KMS-11 (cell line): ENCODE measurements at regions not wholly inside any gene's neighbourhood (a gene's known extent, or its start where the extent isn't known, plus 50 kb on each side); places are given as distances from the start of the nearest gene placed in this dataset.

Experiments used
- H2AFZ ChIP-seq: fragments of 200-600 bp; sonication (generic); 2 replicates; pipeline ENCODE4 v1.6.1; 2016; ENCODE audit warnings: antibody characterized with exemption, mixed run types, low read depth
- H3K27ac ChIP-seq: fragments of 200-600 bp; sonication (generic); 2 replicates; pipeline ENCODE4 v1.6.1; 2016; ENCODE audit warnings: mild to moderate bottlenecking, mixed run types
- H3K27me3 ChIP-seq: fragments of 200-600 bp; sonication (generic); 2 replicates; pipeline ENCODE4 v1.6.1; 2017; ENCODE audit warnings: mild to moderate bottlenecking, low read depth, mixed run types, moderate library complexity; ENCODE audit not compliant: insufficient read depth
- H3K36me3 ChIP-seq: fragments of 200-600 bp; sonication (generic); 2 replicates; pipeline ENCODE4 v1.6.1; 2017; ENCODE audit warnings: mild to moderate bottlenecking, mixed run types; ENCODE audit not compliant: insufficient read depth
- H3K4me1 ChIP-seq: fragments of 200-600 bp; sonication (generic); 2 replicates; pipeline ENCODE4 v1.6.1; 2016; ENCODE audit warnings: mild to moderate bottlenecking, low read depth, mixed run types; ENCODE audit not compliant: poor library complexity, severe bottlenecking
- H3K4me2 ChIP-seq: fragments of 200-600 bp; sonication (generic); 2 replicates; pipeline ENCODE4 v1.7.0; 2016; ENCODE audit warnings: mild to moderate bottlenecking, mixed run types
- H3K4me3 ChIP-seq: fragments of 200-600 bp; sonication (generic); IDR thresholded peaks from 2 replicates; pipeline ENCODE4 v1.6.1; 2017; ENCODE audit warnings: low read depth, low read length, mixed read lengths; ENCODE audit not compliant: insufficient read depth
- H3K79me2 ChIP-seq: fragments of 200-600 bp; sonication (generic); 2 replicates; pipeline ENCODE4 v1.6.1; 2016; ENCODE audit warnings: low read depth, mixed run types; ENCODE audit not compliant: insufficient read depth
- H3K9ac ChIP-seq: fragments of 200-600 bp; sonication (generic); 2 replicates; pipeline ENCODE4 v1.6.1; 2016; ENCODE audit warnings: mild to moderate bottlenecking, mixed run types
- H4K20me1 ChIP-seq: fragments of 200-600 bp; sonication (generic); 2 replicates; pipeline ENCODE4 v1.6.1; 2016; ENCODE audit warnings: mild to moderate bottlenecking, mixed run types; ENCODE audit not compliant: insufficient read depth
- CTCF ChIP-seq: fragments of 200-600 bp; sonication (generic); conservative IDR thresholded peaks from 2 replicates; pipeline ENCODE4 v1.6.1; 2017; ENCODE audit warnings: low read depth, mild to moderate bottlenecking, antibody characterized with exemption, low read length, moderate library complexity, mixed read lengths

- no peaks in the 10 kb centered on the region for H3K36me3 ChIP-seq
- no peak overlapping the region for H2AFZ ChIP-seq
- no peak for TF ChIP-seq CTCF
Observed at GRCh38 chr5:164560216-164560615, 1054.8 kb downstream of the MAT2B start.

GRCh38 chr5:164561933-164562872 lies 1056.8 kb downstream of the MAT2B start:
- no peak overlapping the region for H3K4me3 ChIP-seq
- H4K20me1 ChIP-seq = no peaks in the 10 kb centered on the region
- no peak overlapping the region for H3K4me2 ChIP-seq
- H3K27me3 ChIP-seq = no peaks in the 10 kb centered on the region
- no peak for TF ChIP-seq CTCF
- H3K36me3 ChIP-seq = no peaks in the 10 kb centered on the region
- H2AFZ ChIP-seq = no peak overlapping the region
- no peaks in the 10 kb centered on the region for H3K4me1 ChIP-seq
- no peaks in the 10 kb centered on the region for H3K79me2 ChIP-seq
- no peak overlapping the region for H3K9ac ChIP-seq
- H3K27ac ChIP-seq = no peak overlapping the region

More at GRCh38 chr5:164560216-164560615, 1054.8 kb downstream of the MAT2B start:
- Histone ChIP-seq H3K27ac (no peak overlapping the region), H3K9ac (no peak overlapping the region), H4K20me1 (no peaks in the 10 kb centered on the region), H3K27me3 (no peaks in the 10 kb centered on the region), H3K4me2 (no peak overlapping the region), H3K4me3 (no peak overlapping the region), H3K79me2 (no peaks in the 10 kb centered on the region), H3K4me1 (no peaks in the 10 kb centered on the region)

- Histone ChIP-seq H3K27ac (no peak overlapping the region), H3K4me2 (no peak overlapping the region), H3K4me3 (no peak overlapping the region), H3K9ac (no peak overlapping the region), H4K20me1 (no peaks in the 10 kb centered on the region), H2AFZ (no peak overlapping the region), H3K4me1 (no peaks in the 10 kb centered on the region), H3K27me3 (no peaks in the 10 kb centered on the region), H3K79me2 (no peaks in the 10 kb centered on the region), H3K36me3 (no peaks in the 10 kb centered on the region)
- no peak for TF ChIP-seq CTCF
Observed at GRCh38 chr5:164563370-164563769, 1058.0 kb downstream of the MAT2B start.

GRCh38 chr5:164573397-164573796 lies 1068.0 kb downstream of the MAT2B start:
- no peaks in the 10 kb centered on the region for H3K36me3 ChIP-seq
- H3K27ac ChIP-seq = no peak overlapping the region
- no peak overlapping the region for H3K4me3 ChIP-seq
- no peak overlapping the region for H2AFZ ChIP-seq
- TF ChIP-seq CTCF = no peak
- H3K9ac ChIP-seq = no peak overlapping the region
- no peaks in the 10 kb centered on the region for H3K4me1 ChIP-seq
- H3K79me2 ChIP-seq = no peaks in the 10 kb centered on the region
- H3K27me3 ChIP-seq = no peaks in the 10 kb centered on the region
- no peaks in the 10 kb centered on the region for H4K20me1 ChIP-seq
- no peak overlapping the region for H3K4me2 ChIP-seq
